ENCODE measurements at regions not wholly inside any gene's neighbourhood (a gene's known extent, or its start where the extent isn't known, plus 50 kb on each side); places are given as distances from the start of the nearest gene placed in this dataset.
"Not testable (repeated sequence)": the region's sequence is repeated elsewhere in the genome, so short reads cannot be mapped to it uniquely, and the experiment has no call there.

- Histone ChIP-seq H3K27ac (ENCODE audit: low read depth, low read length) (no peak overlapping the region), H3K4me2 (ENCODE audit: insufficient read depth, low read length) (no peak overlapping the region), H2AFZ (ENCODE audit: low read length) (no peak overlapping the region), H3K79me2 (ENCODE audit: insufficient read depth, low read length) (no peaks in the 10 kb centered on the region), H3K4me3 (ENCODE audit: insufficient read depth, low read length) (no peak overlapping the region), H4K20me1 (ENCODE audit: insufficient read depth, low read length) (no peaks in the 10 kb centered on the region), H3K36me3 (ENCODE audit: insufficient read depth, low read length) (no peaks in the 10 kb centered on the region), H3K27me3 (ENCODE audit: insufficient read depth, low read length) (peaks cover 13% of the 10 kb centered on the region), H3K9me3 (ENCODE audit: low read depth, low read length) (no peaks in the 10 kb centered on the region), H3K4me1 (ENCODE audit: insufficient read depth, low read length) (no peaks in the 10 kb centered on the region)
- no peak for DNase-seq (ENCODE audit: insufficient read length, low spot score, missing footprints)
- TF ChIP-seq CTCF (IDR thresholded peaks at IDR 0.05; ENCODE audit: extremely low read depth, low read depth, low read length), result no peak
Measured at GRCh38 chr9:87402537-87402936, 95.1 kb upstream of the DAPK1 start.

- H3K27me3 ChIP-seq (ENCODE audit: insufficient read depth, low read length), result peaks cover 13% of the 10 kb centered on the region
- no peak overlapping the region for H3K4me2 ChIP-seq (ENCODE audit: insufficient read depth, low read length)
- H4K20me1 ChIP-seq (ENCODE audit: insufficient read depth, low read length), result no peaks in the 10 kb centered on the region
- H3K9me3 ChIP-seq (ENCODE audit: low read depth, low read length), result no peaks in the 10 kb centered on the region
- no peak overlapping the region for H3K27ac ChIP-seq (ENCODE audit: low read depth, low read length)
- no peaks in the 10 kb centered on the region for H3K4me1 ChIP-seq (ENCODE audit: insufficient read depth, low read length)
- no peak for TF ChIP-seq CTCF (IDR thresholded peaks at IDR 0.05; ENCODE audit: extremely low read depth, low read depth, low read length)
- no peak for DNase-seq (ENCODE audit: insufficient read length, low spot score, missing footprints)
- H3K79me2 ChIP-seq (ENCODE audit: insufficient read depth, low read length), result no peaks in the 10 kb centered on the region
- H3K4me3 ChIP-seq (ENCODE audit: insufficient read depth, low read length), result no peak overlapping the region
- no peaks in the 10 kb centered on the region for H3K36me3 ChIP-seq (ENCODE audit: insufficient read depth, low read length)
- no peak overlapping the region for H2AFZ ChIP-seq (ENCODE audit: low read length)
Measured at GRCh38 chr9:87405677-87406542, 91.8 kb upstream of the DAPK1 start.

GRCh38 chr9:87406543-87407166 lies 91.0 kb upstream of the DAPK1 start:
- no peaks in the 10 kb centered on the region for H3K36me3 ChIP-seq (ENCODE audit: insufficient read depth, low read length)

GRCh38 chr9:87410047-87411005 lies 87.3 kb upstream of the DAPK1 start:
- DNase-seq (ENCODE audit: insufficient read length, low spot score, missing footprints); H4K20me1 ChIP-seq (ENCODE audit: insufficient read depth, low read length); H3K4me2 ChIP-seq (ENCODE audit: insufficient read depth, low read length); H2AFZ ChIP-seq (ENCODE audit: low read length); H3K79me2 ChIP-seq (ENCODE audit: insufficient read depth, low read length); H3K9me3 ChIP-seq (ENCODE audit: low read depth, low read length); H3K27me3 ChIP-seq (ENCODE audit: insufficient read depth, low read length); H3K36me3 ChIP-seq (ENCODE audit: insufficient read depth, low read length); H3K4me1 ChIP-seq (ENCODE audit: insufficient read depth, low read length); H3K4me3 ChIP-seq (ENCODE audit: insufficient read depth, low read length); H3K27ac ChIP-seq (ENCODE audit: low read depth, low read length): not testable (repeated sequence)

More at GRCh38 chr9:87406543-87407166, 91.0 kb upstream of the DAPK1 start:
- Histone ChIP-seq H2AFZ (ENCODE audit: low read length) (no peak overlapping the region), H3K79me2 (ENCODE audit: insufficient read depth, low read length) (no peaks in the 10 kb centered on the region), H3K9me3 (ENCODE audit: low read depth, low read length) (no peaks in the 10 kb centered on the region), H3K4me1 (ENCODE audit: insufficient read depth, low read length) (no peaks in the 10 kb centered on the region), H4K20me1 (ENCODE audit: insufficient read depth, low read length) (no peaks in the 10 kb centered on the region), H3K27me3 (ENCODE audit: insufficient read depth, low read length) (peaks cover 13% of the 10 kb centered on the region), H3K27ac (ENCODE audit: low read depth, low read length) (no peak overlapping the region), H3K4me2 (ENCODE audit: insufficient read depth, low read length) (no peak overlapping the region), H3K4me3 (ENCODE audit: insufficient read depth, low read length) (no peak overlapping the region)
- DNase-seq (ENCODE audit: insufficient read length, low spot score, missing footprints), result no peak
- TF ChIP-seq CTCF (IDR thresholded peaks at IDR 0.05; ENCODE audit: extremely low read depth, low read depth, low read length), result no peak

All from osteoblast (primary cell).